ENCODE measurements at regions not wholly inside any gene's neighbourhood (a gene's known extent, or its start where the extent isn't known, plus 50 kb on each side); places are given as distances from the start of the nearest gene placed in this dataset.
"Not testable (repeated sequence)": the region's sequence is repeated elsewhere in the genome, so short reads cannot be mapped to it uniquely, and the experiment has no call there.

- no peak for TF ChIP-seq CTCF (IDR thresholded peaks at IDR 0.05; ENCODE audit: low read depth, low read length)
Observed at GRCh38 chr2:153532140-153532539, 53.6 kb upstream of the RPRM start.

GRCh38 chr2:153533803-153534202 lies 55.2 kb upstream of the RPRM start:
- DNase-seq; H3K27me3 ChIP-seq; H3K4me3 ChIP-seq (ENCODE audit: low read depth, low read length); H3K36me3 ChIP-seq; H3K9me3 ChIP-seq; H3K4me1 ChIP-seq: not testable (repeated sequence)

More at GRCh38 chr2:153532140-153532539, 53.6 kb upstream of the RPRM start:
- Histone ChIP-seq H3K27me3 (no peaks in the 10 kb centered on the region), H3K9me3 (no peaks in the 10 kb centered on the region), H3K36me3 (no peaks in the 10 kb centered on the region), H3K4me3 (ENCODE audit: low read depth, low read length) (no peak overlapping the region), H3K4me1 (no peaks in the 10 kb centered on the region)
- no peak for DNase-seq

GRCh38 chr2:153534590-153534989 lies 56.0 kb upstream of the RPRM start:
- H3K4me3 ChIP-seq (ENCODE audit: low read depth, low read length); H3K27me3 ChIP-seq; H3K9me3 ChIP-seq; DNase-seq; H3K36me3 ChIP-seq; H3K4me1 ChIP-seq: not testable (repeated sequence)

GRCh38 chr2:153536115-153536514 lies 57.6 kb upstream of the RPRM start:
- no peaks in the 10 kb centered on the region for H3K27me3 ChIP-seq
- no peak for TF ChIP-seq CTCF (IDR thresholded peaks at IDR 0.05; ENCODE audit: low read depth, low read length)
- no peaks in the 10 kb centered on the region for H3K36me3 ChIP-seq
- H3K9me3 ChIP-seq, result no peaks in the 10 kb centered on the region
- no peak for DNase-seq
- H3K4me1 ChIP-seq, result no peaks in the 10 kb centered on the region
- H3K4me3 ChIP-seq (ENCODE audit: low read depth, low read length), result no peak overlapping the region

GRCh38 chr2:153538102-153538501 lies 59.5 kb upstream of the RPRM start:
- H3K9me3 ChIP-seq; DNase-seq; H3K36me3 ChIP-seq; H3K4me3 ChIP-seq (ENCODE audit: low read depth, low read length); H3K4me1 ChIP-seq; H3K27me3 ChIP-seq: not testable (repeated sequence)

GRCh38 chr2:153543635-153544071 lies 65.1 kb upstream of the RPRM start:
- no peaks in the 10 kb centered on the region for H3K4me1 ChIP-seq
- no peak for TF ChIP-seq CTCF (IDR thresholded peaks at IDR 0.05; ENCODE audit: low read depth, low read length)
- no peaks in the 10 kb centered on the region for H3K9me3 ChIP-seq
- no peaks in the 10 kb centered on the region for H3K27me3 ChIP-seq
- H3K36me3 ChIP-seq, result no peaks in the 10 kb centered on the region
- H3K4me3 ChIP-seq (ENCODE audit: low read depth, low read length), result no peak overlapping the region
- no peak for DNase-seq

- Histone ChIP-seq H3K9me3 (no peaks in the 10 kb centered on the region), H3K4me3 (ENCODE audit: low read depth, low read length) (no peak overlapping the region), H3K27me3 (no peaks in the 10 kb centered on the region), H3K4me1 (no peaks in the 10 kb centered on the region), H3K36me3 (no peaks in the 10 kb centered on the region)
- TF ChIP-seq CTCF (IDR thresholded peaks at IDR 0.05; ENCODE audit: low read depth, low read length), result no peak
- no peak for DNase-seq
Observed at GRCh38 chr2:153546358-153546757, 67.8 kb upstream of the RPRM start.

GRCh38 chr2:153548536-153548935 lies 70.0 kb upstream of the RPRM start:
- Histone ChIP-seq H3K4me1 (no peaks in the 10 kb centered on the region), H3K27me3 (no peaks in the 10 kb centered on the region), H3K36me3 (no peaks in the 10 kb centered on the region), H3K9me3 (no peaks in the 10 kb centered on the region), H3K4me3 (ENCODE audit: low read depth, low read length) (no peak overlapping the region)
- TF ChIP-seq CTCF (IDR thresholded peaks at IDR 0.05; ENCODE audit: low read depth, low read length), result no peak
- no peak for DNase-seq

All from BE2C (cell line).